ENCODE measurements at regions not wholly inside any gene's neighbourhood (a gene's known extent, or its start where the extent isn't known, plus 50 kb on each side); places are given as distances from the start of the nearest gene placed in this dataset.
"Not testable (repeated sequence)": the region's sequence is repeated elsewhere in the genome, so short reads cannot be mapped to it uniquely, and the experiment has no call there.

GRCh38 chr17:71024172-71024571 lies 854.8 kb downstream of the KCNJ2 start:
- DNase-seq (ENCODE audit: low spot score), result no peak

- DNase-seq (ENCODE audit: low spot score), result no peak
Observed at GRCh38 chr17:71024969-71025368, 855.6 kb downstream of the KCNJ2 start.

- no peak for DNase-seq (ENCODE audit: low spot score)
Observed at GRCh38 chr17:71029246-71029645, 859.9 kb downstream of the KCNJ2 start.

- DNase-seq (ENCODE audit: low spot score), result not testable (repeated sequence)
Observed at GRCh38 chr17:71031286-71031685, 862.0 kb downstream of the KCNJ2 start.

- no peak for DNase-seq (ENCODE audit: low spot score)
Observed at GRCh38 chr17:71032746-71033273, 863.5 kb downstream of the KCNJ2 start.

- no peak for DNase-seq (ENCODE audit: low spot score)
Observed at GRCh38 chr17:71033336-71033735, 864.0 kb downstream of the KCNJ2 start.

GRCh38 chr17:71035226-71035625 lies 865.9 kb downstream of the KCNJ2 start:
- no peak for DNase-seq (ENCODE audit: low spot score)

- no peak for DNase-seq (ENCODE audit: low spot score)
Observed at GRCh38 chr17:71037386-71037785, 868.1 kb downstream of the KCNJ2 start.

GRCh38 chr17:71039391-71039790 lies 870.1 kb downstream of the KCNJ2 start:
- DNase-seq (ENCODE audit: low spot score), result no peak

GRCh38 chr17:71052971-71053370 lies 883.6 kb downstream of the KCNJ2 start:
- no peak for DNase-seq (ENCODE audit: low spot score)

GRCh38 chr17:71055128-71055527 lies 885.8 kb downstream of the KCNJ2 start:
- DNase-seq (ENCODE audit: low spot score), result no peak

GRCh38 chr17:71057448-71057847 lies 888.1 kb downstream of the KCNJ2 start:
- DNase-seq (ENCODE audit: low spot score), result no peak

- DNase-seq (ENCODE audit: low spot score), result no peak
Observed at GRCh38 chr17:71057938-71058337, 888.6 kb downstream of the KCNJ2 start.

- no peak for DNase-seq (ENCODE audit: low spot score)
Observed at GRCh38 chr17:71063127-71063526, 893.8 kb downstream of the KCNJ2 start.

- no peak for DNase-seq (ENCODE audit: low spot score)
Observed at GRCh38 chr17:71063559-71063958, 894.2 kb downstream of the KCNJ2 start.

- DNase-seq (ENCODE audit: low spot score), result no peak
Observed at GRCh38 chr17:71067669-71068407, 898.5 kb downstream of the KCNJ2 start.

GRCh38 chr17:71068408-71068750 lies 899.0 kb downstream of the KCNJ2 start:
- DNase-seq (ENCODE audit: low spot score), result no peak

- DNase-seq (ENCODE audit: low spot score), result no peak
Observed at GRCh38 chr17:71071041-71071440, 901.7 kb downstream of the KCNJ2 start.

GRCh38 chr17:71071837-71072236 lies 902.5 kb downstream of the KCNJ2 start:
- DNase-seq (ENCODE audit: low spot score), result peak; percentile 90

- DNase-seq (ENCODE audit: low spot score), result no peak
Observed at GRCh38 chr17:71080937-71081336, 911.6 kb downstream of the KCNJ2 start.

- no peak for DNase-seq (ENCODE audit: low spot score)
Observed at GRCh38 chr17:71081666-71082065, 912.3 kb downstream of the KCNJ2 start.

- peak; percentile 38 for DNase-seq (ENCODE audit: low spot score)
Observed at GRCh38 chr17:71084219-71084618, 914.9 kb downstream of the KCNJ2 start.

GRCh38 chr17:71084838-71085237 lies 915.5 kb downstream of the KCNJ2 start:
- DNase-seq (ENCODE audit: low spot score), result no peak
